ENCODE measurements at regions not wholly inside any gene's neighbourhood (a gene's known extent, or its start where the extent isn't known, plus 50 kb on each side); places are given as distances from the start of the nearest gene placed in this dataset.

GRCh38 chr6:48419992-48420391 is 309.0 kb upstream of the PTCHD4 start:
- H4K20me1 ChIP-seq (ENCODE audit: low read depth, low read length) = no peaks in the 10 kb centered on the region
- no peak overlapping the region for H3K9ac ChIP-seq (ENCODE audit: low read length)
- no peaks in the 10 kb centered on the region for H3K36me3 ChIP-seq (ENCODE audit: low read length)
- no peak overlapping the region for H3K4me2 ChIP-seq (ENCODE audit: low read depth, low read length, poor library complexity, severe bottlenecking)
- no peak overlapping the region for H3K27ac ChIP-seq (ENCODE audit: low read depth, low read length)
- H2AFZ ChIP-seq (ENCODE audit: low read depth, low read length, severe bottlenecking) = no peak overlapping the region
- H3K9me2 ChIP-seq (replicated peaks; ENCODE audit: insufficient read depth, low read length) = no peaks in the 10 kb centered on the region
- no peak overlapping the region for H3K4me3 ChIP-seq (ENCODE audit: insufficient read depth, low read length, poor library complexity, severe bottlenecking)
- TF ChIP-seq EZH2phosphoT487 (conservative IDR thresholded peaks at IDR 0.05; ENCODE audit: low read length) = no peak
- TF ChIP-seq CTCF (IDR thresholded peaks at IDR 0.05; ENCODE audit: insufficient read depth, low read length, poor library complexity, severe bottlenecking) = no peak
- H3K27me3 ChIP-seq (ENCODE audit: low read length) = no peaks in the 10 kb centered on the region
- no peaks in the 10 kb centered on the region for H3K9me3 ChIP-seq (ENCODE audit: insufficient read depth, low read length)
- H3K79me2 ChIP-seq (ENCODE audit: insufficient read depth, low read length) = no peaks in the 10 kb centered on the region
- H3F3A ChIP-seq (ENCODE audit: insufficient read depth) = no peaks in the 10 kb centered on the region

GRCh38 chr6:48417927-48418326 is 306.9 kb upstream of the PTCHD4 start:
- no peak for TF ChIP-seq CTCF (IDR thresholded peaks at IDR 0.05; ENCODE audit: insufficient read depth, low read length, poor library complexity, severe bottlenecking)
- TF ChIP-seq EZH2phosphoT487 (conservative IDR thresholded peaks at IDR 0.05; ENCODE audit: low read length) = no peak

GRCh38 chr6:48412656-48413055 is 301.7 kb upstream of the PTCHD4 start:
- H2AFZ ChIP-seq (ENCODE audit: low read depth, low read length, severe bottlenecking) = no peak overlapping the region
- no peak overlapping the region for H3K4me2 ChIP-seq (ENCODE audit: low read depth, low read length, poor library complexity, severe bottlenecking)
- no peaks in the 10 kb centered on the region for H3K27me3 ChIP-seq (ENCODE audit: low read length)
- H3K27ac ChIP-seq (ENCODE audit: low read depth, low read length) = no peak overlapping the region
- no peak overlapping the region for H3K9ac ChIP-seq (ENCODE audit: low read length)
- H3K9me3 ChIP-seq (ENCODE audit: insufficient read depth, low read length) = no peaks in the 10 kb centered on the region
- no peaks in the 10 kb centered on the region for H4K20me1 ChIP-seq (ENCODE audit: low read depth, low read length)
- no peaks in the 10 kb centered on the region for H3F3A ChIP-seq (ENCODE audit: insufficient read depth)
- H3K9me2 ChIP-seq (replicated peaks; ENCODE audit: insufficient read depth, low read length) = no peaks in the 10 kb centered on the region
- no peaks in the 10 kb centered on the region for H3K36me3 ChIP-seq (ENCODE audit: low read length)
- TF ChIP-seq EZH2phosphoT487 (conservative IDR thresholded peaks at IDR 0.05; ENCODE audit: low read length) (no peak), CTCF (IDR thresholded peaks at IDR 0.05; ENCODE audit: insufficient read depth, low read length, poor library complexity, severe bottlenecking) (no peak)
- no peaks in the 10 kb centered on the region for H3K79me2 ChIP-seq (ENCODE audit: insufficient read depth, low read length)
- H3K4me3 ChIP-seq (ENCODE audit: insufficient read depth, low read length, poor library complexity, severe bottlenecking) = no peak overlapping the region

More at GRCh38 chr6:48417927-48418326, 306.9 kb upstream of the PTCHD4 start:
- H3K79me2 ChIP-seq (ENCODE audit: insufficient read depth, low read length) = no peaks in the 10 kb centered on the region
- H3K27me3 ChIP-seq (ENCODE audit: low read length) = no peaks in the 10 kb centered on the region
- no peaks in the 10 kb centered on the region for H3F3A ChIP-seq (ENCODE audit: insufficient read depth)
- no peaks in the 10 kb centered on the region for H4K20me1 ChIP-seq (ENCODE audit: low read depth, low read length)
- no peak overlapping the region for H3K27ac ChIP-seq (ENCODE audit: low read depth, low read length)
- H2AFZ ChIP-seq (ENCODE audit: low read depth, low read length, severe bottlenecking) = no peak overlapping the region
- no peaks in the 10 kb centered on the region for H3K9me3 ChIP-seq (ENCODE audit: insufficient read depth, low read length)
- H3K4me2 ChIP-seq (ENCODE audit: low read depth, low read length, poor library complexity, severe bottlenecking) = no peak overlapping the region
- H3K36me3 ChIP-seq (ENCODE audit: low read length) = no peaks in the 10 kb centered on the region
- H3K4me3 ChIP-seq (ENCODE audit: insufficient read depth, low read length, poor library complexity, severe bottlenecking) = no peak overlapping the region
- no peak overlapping the region for H3K9ac ChIP-seq (ENCODE audit: low read length)
- H3K9me2 ChIP-seq (replicated peaks; ENCODE audit: insufficient read depth, low read length) = no peaks in the 10 kb centered on the region
